NCI-H1930 (cell line): ENCODE measurements at regions not wholly inside any gene's neighbourhood (a gene's known extent, or its start where the extent isn't known, plus 50 kb on each side); places are given as distances from the start of the nearest gene placed in this dataset.

Experiments
- DNase-seq, 2 experiments: peaks; one replicate each; lab custom pipeline; 2025; lab: John Stamatoyannopoulos, UW

GRCh38 chr22:27662359-27663301, 138.9 kb downstream of the MN1 start:
- no peak for DNase-seq

- DNase-seq: no peak
Observed at GRCh38 chr22:27663812-27664211, 137.7 kb downstream of the MN1 start.

GRCh38 chr22:27666272-27666997, 135.1 kb downstream of the MN1 start:
- DNase-seq: no peak

- DNase-seq: no peak
Observed at GRCh38 chr22:27667121-27667843, 134.3 kb downstream of the MN1 start.

- DNase-seq: no peak
Observed at GRCh38 chr22:27668828-27669797, 132.4 kb downstream of the MN1 start.

GRCh38 chr22:27669798-27670599, 131.6 kb downstream of the MN1 start:
- no peak for DNase-seq

- DNase-seq: no peak
Observed at GRCh38 chr22:27670701-27671412, 130.7 kb downstream of the MN1 start.

GRCh38 chr22:27671413-27671935, 130.1 kb downstream of the MN1 start:
- DNase-seq: no peak

GRCh38 chr22:27672721-27673418, 128.7 kb downstream of the MN1 start:
- no peak for DNase-seq

- DNase-seq: no peak
Observed at GRCh38 chr22:27673839-27674238, 127.7 kb downstream of the MN1 start.

GRCh38 chr22:27674261-27674923, 127.2 kb downstream of the MN1 start:
- no peak for DNase-seq

GRCh38 chr22:27676545-27677213, 124.9 kb downstream of the MN1 start:
- DNase-seq: no peak

GRCh38 chr22:27677905-27678458, 123.6 kb downstream of the MN1 start:
- no peak for DNase-seq

GRCh38 chr22:27679176-27679575, 122.4 kb downstream of the MN1 start:
- no peak for DNase-seq

GRCh38 chr22:27679693-27680488, 121.7 kb downstream of the MN1 start:
- DNase-seq: no peak

GRCh38 chr22:27680636-27681035, 120.9 kb downstream of the MN1 start:
- no peak for DNase-seq

- DNase-seq: no peak
Observed at GRCh38 chr22:27681037-27681436, 120.5 kb downstream of the MN1 start.
